ENCODE measurements at regions not wholly inside any gene's neighbourhood (a gene's known extent, or its start where the extent isn't known, plus 50 kb on each side); places are given as distances from the start of the nearest gene placed in this dataset.

DNA sequence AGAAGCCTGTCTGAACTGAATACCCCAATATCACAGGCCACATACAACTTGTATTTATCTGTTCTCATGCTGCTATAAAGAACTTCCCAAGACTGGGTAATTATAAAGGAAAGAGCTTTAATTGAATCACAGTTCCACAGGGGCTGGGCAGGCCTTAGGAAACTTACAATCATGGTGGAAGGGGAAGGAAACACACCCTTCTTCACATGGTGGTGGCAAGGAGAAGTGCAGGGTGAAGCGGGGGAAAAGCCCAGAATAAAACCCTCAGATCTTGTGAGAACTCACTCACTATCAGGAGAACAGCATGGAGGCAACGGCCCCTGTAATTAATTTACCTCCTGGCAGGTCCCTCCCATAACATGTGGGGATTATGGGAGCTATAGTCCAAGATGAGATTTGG lies 50.3 kb upstream of the FNDC1 start:
- TF ChIP-seq, protein P1, sequence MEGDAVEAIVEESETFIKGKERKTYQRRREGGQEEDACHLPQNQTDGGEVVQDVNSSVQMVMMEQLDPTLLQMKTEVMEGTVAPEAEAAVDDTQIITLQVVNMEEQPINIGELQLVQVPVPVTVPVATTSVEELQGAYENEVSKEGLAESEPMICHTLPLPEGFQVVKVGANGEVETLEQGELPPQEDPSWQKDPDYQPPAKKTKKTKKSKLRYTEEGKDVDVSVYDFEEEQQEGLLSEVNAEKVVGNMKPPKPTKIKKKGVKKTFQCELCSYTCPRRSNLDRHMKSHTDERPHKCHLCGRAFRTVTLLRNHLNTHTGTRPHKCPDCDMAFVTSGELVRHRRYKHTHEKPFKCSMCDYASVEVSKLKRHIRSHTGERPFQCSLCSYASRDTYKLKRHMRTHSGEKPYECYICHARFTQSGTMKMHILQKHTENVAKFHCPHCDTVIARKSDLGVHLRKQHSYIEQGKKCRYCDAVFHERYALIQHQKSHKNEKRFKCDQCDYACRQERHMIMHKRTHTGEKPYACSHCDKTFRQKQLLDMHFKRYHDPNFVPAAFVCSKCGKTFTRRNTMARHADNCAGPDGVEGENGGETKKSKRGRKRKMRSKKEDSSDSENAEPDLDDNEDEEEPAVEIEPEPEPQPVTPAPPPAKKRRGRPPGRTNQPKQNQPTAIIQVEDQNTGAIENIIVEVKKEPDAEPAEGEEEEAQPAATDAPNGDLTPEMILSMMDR (IDR thresholded peaks at IDR 0.05) = peak in 1 of 2 donors; percentile 17
- no peak overlapping the region for H3K4me3 ChIP-seq
- intact Hi-C loops (cut with DNase I) = no loop called here
- H3K27ac ChIP-seq = peak overlapping the region in 1 of 2 donors; percentile 77
- DNase-seq (no peak), ATAC-seq (no peak)
- H3K4me1 ChIP-seq = peaks cover 0 to 39% of the 10 kb centered on the region in 2 donors
- H3K27me3 ChIP-seq = no peaks in the 10 kb centered on the region
- H3K36me3 ChIP-seq = no peaks in the 10 kb centered on the region
- no peaks in the 10 kb centered on the region for H3K9me3 ChIP-seq

DNA sequence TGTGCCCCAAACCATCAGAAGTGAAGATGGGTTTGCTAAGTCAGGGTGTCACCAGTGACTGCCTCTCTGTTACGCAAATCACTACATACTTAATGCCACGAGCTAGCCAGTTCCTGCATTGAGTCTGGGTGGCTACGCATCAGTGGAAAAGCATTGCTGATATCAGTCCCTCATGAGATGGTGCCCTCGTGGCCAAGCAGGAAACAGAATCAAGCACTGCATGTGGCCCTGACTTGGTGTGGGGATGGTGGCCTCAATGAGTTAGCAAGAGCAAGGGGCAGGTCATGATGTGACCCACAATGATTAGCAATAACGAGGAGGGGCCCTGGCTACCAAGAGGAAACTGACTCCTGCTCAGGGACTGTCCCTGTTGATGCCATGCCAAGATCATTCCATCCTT lies 51.6 kb upstream of the FNDC1 start:
- TF ChIP-seq, protein P1 (IDR thresholded peaks at IDR 0.05) = no peak
- Histone ChIP-seq H3K27me3 (no peaks in the 10 kb centered on the region), H3K36me3 (no peaks in the 10 kb centered on the region), H3K9me3 (no peaks in the 10 kb centered on the region), H3K4me1 (peaks cover 0 to 42% of the 10 kb centered on the region in 2 donors), H3K27ac (peak overlapping the region; percentile 66 to 68), H3K4me3 (no peak overlapping the region)
- intact Hi-C loops (cut with DNase I) = no loop called here
- peak; percentile 57 for ATAC-seq
- DNase-seq = peak in 1 of 4 donors; percentile 74

DNA sequence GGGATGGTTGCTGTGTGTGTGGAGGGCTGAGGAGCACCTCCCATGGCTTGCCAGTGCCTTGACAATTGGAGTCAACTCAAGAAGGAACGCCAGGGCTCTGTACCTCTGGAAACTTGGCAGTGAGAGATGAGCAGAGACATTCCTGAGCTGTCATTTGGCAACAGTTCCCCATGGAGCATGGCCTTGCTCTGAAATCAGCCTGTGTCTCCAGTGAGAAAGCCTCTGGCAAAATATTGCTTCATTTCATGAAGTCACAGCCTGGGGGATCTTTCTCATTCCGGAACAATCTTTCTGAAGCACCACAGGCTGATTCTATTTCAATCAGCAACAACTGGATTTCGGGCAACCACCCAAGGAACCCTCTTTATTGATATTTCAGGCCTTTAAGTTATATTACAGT lies 52.2 kb upstream of the FNDC1 start:
- peak overlapping the region; percentile 66 to 68 for H3K27ac ChIP-seq
- H3K27me3 ChIP-seq = no peaks in the 10 kb centered on the region
- ATAC-seq = peak; percentile 24
- DNase-seq = peak in 1 of 4 donors; percentile 57
- peaks cover 0 to 42% of the 10 kb centered on the region in 2 donors for H3K4me1 ChIP-seq
- H3K36me3 ChIP-seq = no peaks in the 10 kb centered on the region
- intact Hi-C loops (cut with DNase I) = no loop called here
- H3K4me3 ChIP-seq = no peak overlapping the region
- TF ChIP-seq, protein P1 (IDR thresholded peaks at IDR 0.05) = no peak
- H3K9me3 ChIP-seq = no peaks in the 10 kb centered on the region

DNA sequence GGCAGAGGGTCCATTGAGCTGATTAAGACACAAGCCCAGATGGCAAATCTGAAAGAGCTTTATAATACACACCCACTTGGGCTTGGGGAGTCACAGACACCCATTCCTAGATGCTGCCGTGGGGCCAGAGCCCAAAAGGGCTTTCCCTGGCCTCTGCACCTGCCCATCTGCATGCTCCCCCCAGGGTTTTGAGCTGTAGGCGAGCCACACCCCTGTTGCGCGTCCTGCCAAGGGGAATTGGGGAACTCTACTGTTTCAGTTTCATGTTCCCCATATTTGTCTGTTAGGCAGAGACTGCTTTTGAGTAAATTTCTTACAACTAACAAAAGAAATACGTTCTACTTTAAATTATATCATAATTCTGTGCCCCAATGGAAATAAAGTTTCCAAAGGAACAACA lies 52.9 kb upstream of the FNDC1 start:
- H3K27me3 ChIP-seq = no peaks in the 10 kb centered on the region
- TF ChIP-seq, protein P1 (IDR thresholded peaks at IDR 0.05) = no peak
- H3K4me1 ChIP-seq = peaks cover 0 to 42% of the 10 kb centered on the region in 2 donors
- ATAC-seq (peak; percentile 40), DNase-seq (peak in 1 of 4 donors; percentile 74)
- H3K9me3 ChIP-seq = no peaks in the 10 kb centered on the region
- H3K36me3 ChIP-seq = no peaks in the 10 kb centered on the region
- intact Hi-C loops (cut with DNase I) = no loop called here
- no peak overlapping the region for H3K4me3 ChIP-seq
- H3K27ac ChIP-seq = peak overlapping the region; percentile 66 to 68

DNA sequence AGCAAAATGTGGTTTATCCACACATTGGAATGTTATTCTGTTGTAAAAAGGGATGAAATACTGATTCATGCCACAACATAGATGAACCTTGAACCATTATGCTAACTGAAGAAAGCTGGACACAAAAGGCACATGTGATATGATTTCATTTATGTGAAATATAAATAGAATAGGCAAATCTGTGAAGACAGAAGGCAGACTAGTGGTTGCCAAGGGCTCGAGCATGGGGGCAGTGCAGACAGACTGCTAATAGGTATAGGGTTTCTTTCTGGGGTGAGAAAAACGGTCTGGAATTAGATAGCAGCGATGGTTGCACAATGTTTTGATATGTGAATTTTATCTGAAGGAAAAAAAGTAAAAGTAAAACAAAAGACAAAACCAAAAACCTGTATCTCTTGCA lies 54.6 kb upstream of the FNDC1 start:
- Histone ChIP-seq H3K36me3 (no peaks in the 10 kb centered on the region), H3K4me3 (no peak overlapping the region), H3K27ac (no peak overlapping the region), H3K4me1 (peaks cover 0 to 48% of the 10 kb centered on the region in 2 donors), H3K27me3 (no peaks in the 10 kb centered on the region), H3K9me3 (no peaks in the 10 kb centered on the region)
- TF ChIP-seq, protein P1 (IDR thresholded peaks at IDR 0.05) = no peak
- intact Hi-C loops (cut with DNase I) = no loop called here
- ATAC-seq (no peak), DNase-seq (no peak)

Data from left lung (tissue), 4 donors.